AG04450 (cell line): ENCODE measurements at regions not wholly inside any gene's neighbourhood (a gene's known extent, or its start where the extent isn't known, plus 50 kb on each side); places are given as distances from the start of the nearest gene placed in this dataset.

Source experiments
- CTCF ChIA-PET: fragments of 300-600, 350-600 bp; formaldehyde crosslinking; extraction: SDS; loops from one replicate; lab custom pipeline; 2022; ENCODE audit warnings: antibody characterized with exemption, inconsistent platforms; lab: Charles Lee
- POLR2A ChIA-PET: fragments of 350-600 bp; formaldehyde crosslinking; extraction: SDS; loops from one replicate; lab custom pipeline; 2021; ENCODE audit warnings: antibody characterized with exemption, inconsistent platforms; lab: Yijun Ruan, JAX
- DNase-seq: peaks from one replicate; pipeline ENCODE4 v3.0.0-alpha.2; 2011; ENCODE audit warnings: low read depth, low spot score
- H3K27ac ChIP-seq: one replicate; pipeline ENCODE4 v1.5.1; 2012; ENCODE audit warnings: low read depth, low read length, control low read depth
- H3K27me3 ChIP-seq: one replicate; pipeline ENCODE4 v1.6.0; 2012; ENCODE audit warnings: low read length; ENCODE audit not compliant: control insufficient read depth, insufficient read depth
- H3K4me3 ChIP-seq: 2 replicates; pipeline ENCODE4 v1.5.1; 2011; ENCODE audit warnings: mild to moderate bottlenecking, low read depth, low read length, control low read depth
- H3K9me3 ChIP-seq: 2 replicates; pipeline ENCODE4 v1.5.1; 2012; ENCODE audit warnings: low read length; ENCODE audit not compliant: control insufficient read depth, insufficient read depth
- CTCF ChIP-seq: IDR thresholded peaks from 2 replicates; pipeline ENCODE4 v1.5.1; 2011; ENCODE audit warnings: low read depth, low read length, control low read depth, inconsistent platforms

GRCh38 chr1:213828867-213829266 lies 158.9 kb upstream of the PROX1 start:
- Histone ChIP-seq H3K27me3 (no peaks in the 10 kb centered on the region), H3K4me3 (no peak overlapping the region), H3K9me3 (no peaks in the 10 kb centered on the region), H3K27ac (no peak overlapping the region)
- DNase-seq: no peak
- ChIA-PET CTCF (interaction anchor here (0.7 kb wide), 1 partner anchor 11 kb away, joined by 4 read pairs; no protein-coding TSS in a partner anchor), POLR2A (no interaction called here)
- TF ChIP-seq CTCF: no peak

GRCh38 chr1:213829780-213830179 lies 158.0 kb upstream of the PROX1 start:
- H3K9me3 ChIP-seq: no peaks in the 10 kb centered on the region
- H3K4me3 ChIP-seq: no peak overlapping the region
- ChIA-PET CTCF (interaction anchor here (0.7 kb wide), 1 partner anchor 187 kb away, joined by 10 read pairs; no protein-coding TSS in a partner anchor), POLR2A (no interaction called here)
- H3K27ac ChIP-seq: no peak overlapping the region
- no peak for DNase-seq
- TF ChIP-seq CTCF: no peak
- H3K27me3 ChIP-seq: no peaks in the 10 kb centered on the region

- no peak overlapping the region for H3K4me3 ChIP-seq
- no peak overlapping the region for H3K27ac ChIP-seq
- DNase-seq: no peak
- ChIA-PET POLR2A (no interaction called here), CTCF (interaction anchor here (0.7 kb wide), 1 partner anchor 186 kb away, joined by 10 read pairs; no protein-coding TSS in a partner anchor)
- H3K27me3 ChIP-seq: no peaks in the 10 kb centered on the region
- no peak for TF ChIP-seq CTCF
- no peaks in the 10 kb centered on the region for H3K9me3 ChIP-seq
These were observed 157.4 kb upstream of the PROX1 start for GRCh38 chr1:213830371-213830770.

- Histone ChIP-seq H3K4me3 (no peak overlapping the region), H3K27me3 (no peaks in the 10 kb centered on the region), H3K27ac (no peak overlapping the region), H3K9me3 (no peaks in the 10 kb centered on the region)
- TF ChIP-seq CTCF: no peak
- ChIA-PET CTCF (no interaction called here), POLR2A (no interaction called here)
- DNase-seq: no peak
These were observed 147.2 kb upstream of the PROX1 start for GRCh38 chr1:213840575-213840974.

- H3K9me3 ChIP-seq: no peaks in the 10 kb centered on the region
- DNase-seq: no peak
- no peak overlapping the region for H3K4me3 ChIP-seq
- ChIA-PET POLR2A (no interaction called here), CTCF (no interaction called here)
- no peaks in the 10 kb centered on the region for H3K27me3 ChIP-seq
- no peak overlapping the region for H3K27ac ChIP-seq
- no peak for TF ChIP-seq CTCF
These were observed 143.1 kb upstream of the PROX1 start for GRCh38 chr1:213844632-213845031.
